ENCODE measurements at regions not wholly inside any gene's neighbourhood (a gene's known extent, or its start where the extent isn't known, plus 50 kb on each side); places are given as distances from the start of the nearest gene placed in this dataset.

DNA sequence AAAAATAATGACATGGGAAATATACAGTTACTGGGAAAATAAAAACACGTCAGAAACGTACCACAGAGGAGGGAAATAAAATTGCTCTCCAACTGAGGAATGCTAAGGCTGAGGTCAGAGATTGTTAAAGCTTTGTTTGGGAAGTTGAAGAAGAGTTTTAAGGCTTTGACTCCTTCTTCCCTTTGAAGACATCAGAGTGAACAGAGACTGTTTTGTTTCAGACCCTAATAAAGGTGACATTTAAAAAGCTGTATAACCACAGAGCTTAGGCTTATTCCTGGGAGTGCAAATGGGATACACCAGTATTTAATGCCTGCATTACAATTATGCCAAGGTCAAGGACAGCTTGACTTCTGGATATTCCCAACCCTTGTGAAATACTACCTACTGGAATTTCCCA is 102.8 kb downstream of the TRIML1 start:
- H3K9ac ChIP-seq (ENCODE audit: low read depth, low read length) = no peak overlapping the region
- H3K9me3 ChIP-seq (ENCODE audit: control insufficient read depth, insufficient read depth, low read length) = no peaks in the 10 kb centered on the region
- no peak overlapping the region for H3K4ac ChIP-seq (ENCODE audit: low read depth, low read length)
- H2AFZ ChIP-seq (replicated peaks; ENCODE audit: low read length, poor library complexity) = no peak overlapping the region
- H4K91ac ChIP-seq (ENCODE audit: insufficient read depth, low read depth, low read length) = no peak overlapping the region
- in situ Hi-C loops (cut with MboI; ENCODE audit: low sequenced_read_pairs) = no loop called here
- no peak overlapping the region for H2BK15ac ChIP-seq (ENCODE audit: low read depth, low read length)
- no peak overlapping the region for H4K5ac ChIP-seq (ENCODE audit: low read depth, low read length)
- no peak overlapping the region for H3K18ac ChIP-seq (ENCODE audit: low read depth, low read length)
- no CpG with 5 or more reads among the region's 2 CpGs for WGBS, 2 experiments (ENCODE audit: extremely low coverage in 2 of 2, insufficient read length in 1 of 2)
- H3K79me1 ChIP-seq (ENCODE audit: low read depth in 1 of 2, low read length in 2 of 2) = no peaks in the 10 kb centered on the region
- no peak overlapping the region for H3K4me2 ChIP-seq (ENCODE audit: low read depth, low read length)
- no peaks in the 10 kb centered on the region for H3K4me1 ChIP-seq (ENCODE audit: control insufficient read depth, insufficient read depth, low read length)
- ChIA-PET POLR2A (ENCODE audit: unreplicated experiment) (no interaction called here), CTCF (interaction anchor here (0.6 to 1.4 kb wide), 2 partner anchors 12 to 57 kb away, joined by 3 to 4 read pairs; no protein-coding TSS in a partner anchor)
- intact Hi-C loops (cut with micrococcal nuclease) = no loop called here
- H3K23ac ChIP-seq (ENCODE audit: low read depth, low read length) = no peak overlapping the region
- H3K14ac ChIP-seq (replicated peaks; ENCODE audit: low read depth, low read length) = no peak overlapping the region
- H2BK120ac ChIP-seq (ENCODE audit: low read depth, low read length) = no peak overlapping the region
- no peak overlapping the region for H2BK5ac ChIP-seq (ENCODE audit: low read depth, low read length, poor library complexity, severe bottlenecking)
- no peak overlapping the region for H3K56ac ChIP-seq (ENCODE audit: extremely low read depth, insufficient read depth, low read length)
- H3K9me1 ChIP-seq (ENCODE audit: insufficient read depth, low read length) = no peaks in the 10 kb centered on the region
- ATAC-seq (ENCODE audit: low read depth) (no peak), DNase-seq (no peak)
- no TSS peak for BruUV-seq (replicated peaks)
- no peak for TF ChIP-seq RAD21 (IDR thresholded peaks at IDR 0.05; ENCODE audit: low read length)
- no peaks in the 10 kb centered on the region for H4K20me1 ChIP-seq (ENCODE audit: insufficient read depth, low read length)
- no peak overlapping the region for H2AK9ac ChIP-seq (replicated peaks; ENCODE audit: low read depth, low read length, poor library complexity)
- H2BK20ac ChIP-seq (ENCODE audit: low read depth, low read length) = 0 out of 2 replicates have a peak overlapping the region, but pooled peaks have one; percentile 13
- H3K4me3 ChIP-seq (ENCODE audit: insufficient read depth, low read depth, low read length) = no peak overlapping the region
- no peaks in the 10 kb centered on the region for H3K36me3 ChIP-seq (ENCODE audit: control insufficient read depth, insufficient read depth, low read length)
- dilution Hi-C loops (cut with HindIII; ENCODE audit: low sequenced_read_pairs, unreplicated experiment) = no loop called here
- no peak overlapping the region for H3K27ac ChIP-seq (ENCODE audit: insufficient read depth, low read length)
- no peak overlapping the region for H4K8ac ChIP-seq (ENCODE audit: low read depth in 2 of 2, low read length in 2 of 2)
- H3K27me3 ChIP-seq (ENCODE audit: control insufficient read depth, insufficient read depth, low read length) = no peaks in the 10 kb centered on the region
- H2AK5ac ChIP-seq (ENCODE audit: low read depth, low read length) = no peak overlapping the region

All from IMR-90 (cell line).